ENCODE measurements at regions not wholly inside any gene's neighbourhood (a gene's known extent, or its start where the extent isn't known, plus 50 kb on each side); places are given as distances from the start of the nearest gene placed in this dataset.

- no peak for TF ChIP-seq EZH2 (IDR thresholded peaks at IDR 0.05)
- TF ChIP-seq POLR2AphosphoS5 (IDR thresholded peaks at IDR 0.05; ENCODE audit: borderline replicate concordance, low read depth, low read length), result no peak
- no peak for TF ChIP-seq FOXP2 (optimal IDR thresholded peaks at IDR 0.05; ENCODE audit: control extremely low read depth, extremely low read length, insufficient read depth)
Observed at GRCh38 chr7:66535414-66536329, 93.0 kb upstream of the KCTD7 start.

All from SK-N-MC (cell line).